CD14-positive monocyte (primary cell): ENCODE measurements at regions not wholly inside any gene's neighbourhood (a gene's known extent, or its start where the extent isn't known, plus 50 kb on each side); places are given as distances from the start of the nearest gene placed in this dataset.
A peak's percentile ranks its signal among the peaks of the same experiment; 100 is the strongest.

ENCODE experiments used
- DNase-seq, 3 donors: peaks; one replicate each; pipeline ENCODE4 v3.0.0-alpha.2; 2011 to 2022
- H2AFZ ChIP-seq: 2 replicates; pipeline ENCODE4 v1.6.0; 2012; ENCODE audit warnings: mild to moderate bottlenecking, low read depth, low read length, inconsistent platforms; ENCODE audit not compliant: insufficient read depth, poor library complexity, severe bottlenecking
- H3K27ac ChIP-seq, 2 donors: 1 replicate in 1 of 2; 2 replicates in 1 of 2; pipeline ENCODE4 v1.5.1; 2012 to 2013; ENCODE audit warnings: low read length in 2 of 2, control low read depth in 1 of 2, inconsistent platforms in 1 of 2, low read depth in 1 of 2, mild to moderate bottlenecking in 1 of 2
- H3K27me3 ChIP-seq, 2 donors: one replicate each; pipeline versions ENCODE4 v1.6.0 to v1.6.1; 2011 to 2013; ENCODE audit warnings: low read length in 2 of 2; ENCODE audit not compliant: control insufficient read depth in 2 of 2, insufficient read depth in 2 of 2
- H3K36me3 ChIP-seq, 2 donors: replicated peaks in 1 of 2; 1 replicate in 1 of 2; 2 replicates in 1 of 2; pipeline versions ENCODE4 v1.5.1 to v1.6.1; 2012 to 2013; ENCODE audit warnings: low read length in 2 of 2, control low read depth in 1 of 2, inconsistent platforms in 1 of 2, mild to moderate bottlenecking in 1 of 2; ENCODE audit not compliant: insufficient read depth in 2 of 2, control insufficient read depth in 1 of 2
- H3K4me1 ChIP-seq, 2 donors: 1 replicate in 1 of 2; 2 replicates in 1 of 2; pipeline versions ENCODE4 v1.5.1 to v1.6.1; 2012 to 2013; ENCODE audit warnings: low read length in 2 of 2, control low read depth in 1 of 2, inconsistent platforms in 1 of 2, mild to moderate bottlenecking in 1 of 2, moderate library complexity in 1 of 2; ENCODE audit not compliant: insufficient read depth in 2 of 2, control insufficient read depth in 1 of 2
- H3K4me2 ChIP-seq: replicated peaks from 2 replicates; pipeline ENCODE3; 2012; ENCODE audit warnings: low read length, moderate library complexity, mild to moderate bottlenecking; ENCODE audit not compliant: poor library complexity, severe bottlenecking; ENCODE audit errors: extremely low read depth
- H3K4me3 ChIP-seq, 3 experiments: fragments of 200-600 bp in 1 of 3; sonication (generic) in 1 of 3; replicated peaks in 1 of 3; 1 replicate in 2 of 3; 2 replicates in 1 of 3; pipeline ENCODE4 v1.5.1; 2011 to 2013; ENCODE audit warnings: low read length in 3 of 3, mild to moderate bottlenecking in 3 of 3, control low read depth in 2 of 3, low read depth in 2 of 3, inconsistent platforms in 1 of 3, moderate library complexity in 1 of 3
- H3K79me2 ChIP-seq: 2 replicates; pipeline ENCODE4 v1.6.0; 2012; ENCODE audit warnings: mild to moderate bottlenecking, control low read depth, inconsistent platforms, low read length, moderate library complexity; ENCODE audit not compliant: insufficient read depth
- H3K9ac ChIP-seq: 2 replicates; pipeline ENCODE4 v1.6.0; 2017; ENCODE audit warnings: low read length, mild to moderate bottlenecking; ENCODE audit not compliant: insufficient read depth, poor library complexity, severe bottlenecking
- H3K9me3 ChIP-seq, 2 donors: replicated peaks in 1 of 2; 1 replicate in 1 of 2; 2 replicates in 1 of 2; pipeline versions ENCODE4 v1.5.1 to v1.6.1; 2012 to 2013; ENCODE audit warnings: low read length in 2 of 2, control low read depth in 1 of 2; ENCODE audit not compliant: control insufficient read depth in 1 of 2, insufficient read depth in 1 of 2
- H4K20me1 ChIP-seq: 2 replicates; pipeline ENCODE4 v1.6.0; 2012; ENCODE audit warnings: mild to moderate bottlenecking, low read length, control low read depth, moderate library complexity; ENCODE audit not compliant: insufficient read depth
- H3K27ac Mint-ChIP-seq, 7 donors: one replicate each; pipeline ENCODE4 v1.8.0; 2020; ENCODE audit warnings: mild to moderate bottlenecking in 7 of 7, mixed read lengths in 7 of 7, moderate library complexity in 6 of 7, inconsistent platforms in 2 of 7
- H3K27me3 Mint-ChIP-seq, 3 donors: one replicate each; pipeline ENCODE4 v1.8.0; 2021 to 2022; ENCODE audit warnings: low read depth in 3 of 3, mild to moderate bottlenecking in 3 of 3, mixed read lengths in 3 of 3, moderate library complexity in 3 of 3, inconsistent platforms in 1 of 3
- H3K36me3 Mint-ChIP-seq, 2 donors: one replicate each; pipeline ENCODE4 v1.8.0; 2020; ENCODE audit warnings: mixed read lengths in 2 of 2, inconsistent platforms in 1 of 2, mild to moderate bottlenecking in 1 of 2
- H3K4me1 Mint-ChIP-seq: one replicate; pipeline ENCODE4 v1.8.0; 2020; ENCODE audit warnings: mild to moderate bottlenecking, mixed read lengths
- H3K4me3 Mint-ChIP-seq, 2 donors: one replicate each; pipeline ENCODE4 v1.8.0; 2020; ENCODE audit warnings: mild to moderate bottlenecking in 2 of 2, mixed read lengths in 2 of 2, moderate library complexity in 1 of 2
- H3K9me3 Mint-ChIP-seq, 7 donors: one replicate each; pipeline ENCODE4 v1.8.0; 2020 to 2022; ENCODE audit warnings: mixed read lengths in 7 of 7, mild to moderate bottlenecking in 6 of 7, moderate library complexity in 6 of 7, inconsistent platforms in 2 of 7
- WGBS: methylation state at CpG from one replicate; pipeline ENCODE4 v1.1.5; 2013; ENCODE audit warnings: missing lambda C conversion rate; ENCODE audit not compliant: insufficient coverage; 5-methylcytosine and 5-hydroxymethylcytosine counted together
- intact Hi-C, 2 donors: fragments of 100-400 bp; cut with micrococcal nuclease; formaldehyde crosslinking; loops; one replicate each; pipeline versions ENCODE4 v1.15.0 to v1.15.1; 2023
- TF ChIP-seq, protein P1 (sequence below): fragments of 200-600 bp; IDR thresholded peaks from one replicate; pipeline ENCODE4 v1.8.0; 2022; ENCODE audit warnings: antibody characterized with exemption, mild to moderate bottlenecking

DNA sequence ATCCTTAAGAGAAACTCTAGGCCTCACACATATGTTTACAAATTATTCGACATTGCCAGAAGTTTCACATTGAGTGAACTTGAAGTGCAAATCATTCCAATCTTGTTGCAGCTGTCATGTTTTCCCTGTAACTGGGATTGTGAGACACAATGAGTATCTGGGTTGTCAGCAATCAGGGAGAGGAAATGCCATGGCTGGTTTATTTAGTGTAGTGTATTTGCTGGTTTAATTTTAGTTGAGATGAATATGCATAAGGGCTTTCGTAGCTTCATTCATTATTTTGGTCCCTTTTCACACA, 54.2 kb upstream of the USP1 start:
- H3K27ac ChIP-seq, result no peak overlapping the region
- H4K20me1 ChIP-seq, result no peaks in the 10 kb centered on the region
- no peaks in the 10 kb centered on the region for H3K27me3 ChIP-seq
- no peaks in the 10 kb centered on the region for H3K4me1 ChIP-seq
- intact Hi-C loops, result no loop called here
- no peak overlapping the region for H3K4me2 ChIP-seq
- Mint-ChIP-seq H3K9me3 (peaks cover 0 to 3% (median 2%) of the 10 kb centered on the region in 7 donors), H3K27ac (no peak overlapping the region), H3K4me3 (no peak overlapping the region), H3K36me3 (no peaks in the 10 kb centered on the region), H3K27me3 (peaks cover 0 to 4% (median 3%) of the 10 kb centered on the region in 3 donors), H3K4me1 (no peaks in the 10 kb centered on the region)
- H2AFZ ChIP-seq, result no peak overlapping the region
- no CpG with 5 or more reads among the region's 2 CpGs for WGBS
- no peaks in the 10 kb centered on the region for H3K9me3 ChIP-seq
- TF ChIP-seq, protein P1, sequence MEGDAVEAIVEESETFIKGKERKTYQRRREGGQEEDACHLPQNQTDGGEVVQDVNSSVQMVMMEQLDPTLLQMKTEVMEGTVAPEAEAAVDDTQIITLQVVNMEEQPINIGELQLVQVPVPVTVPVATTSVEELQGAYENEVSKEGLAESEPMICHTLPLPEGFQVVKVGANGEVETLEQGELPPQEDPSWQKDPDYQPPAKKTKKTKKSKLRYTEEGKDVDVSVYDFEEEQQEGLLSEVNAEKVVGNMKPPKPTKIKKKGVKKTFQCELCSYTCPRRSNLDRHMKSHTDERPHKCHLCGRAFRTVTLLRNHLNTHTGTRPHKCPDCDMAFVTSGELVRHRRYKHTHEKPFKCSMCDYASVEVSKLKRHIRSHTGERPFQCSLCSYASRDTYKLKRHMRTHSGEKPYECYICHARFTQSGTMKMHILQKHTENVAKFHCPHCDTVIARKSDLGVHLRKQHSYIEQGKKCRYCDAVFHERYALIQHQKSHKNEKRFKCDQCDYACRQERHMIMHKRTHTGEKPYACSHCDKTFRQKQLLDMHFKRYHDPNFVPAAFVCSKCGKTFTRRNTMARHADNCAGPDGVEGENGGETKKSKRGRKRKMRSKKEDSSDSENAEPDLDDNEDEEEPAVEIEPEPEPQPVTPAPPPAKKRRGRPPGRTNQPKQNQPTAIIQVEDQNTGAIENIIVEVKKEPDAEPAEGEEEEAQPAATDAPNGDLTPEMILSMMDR, result no peak
- DNase-seq, result no peak
- no peak overlapping the region for H3K4me3 ChIP-seq
- H3K79me2 ChIP-seq, result no peaks in the 10 kb centered on the region
- no peak overlapping the region for H3K9ac ChIP-seq
- no peaks in the 10 kb centered on the region for H3K36me3 ChIP-seq

DNA sequence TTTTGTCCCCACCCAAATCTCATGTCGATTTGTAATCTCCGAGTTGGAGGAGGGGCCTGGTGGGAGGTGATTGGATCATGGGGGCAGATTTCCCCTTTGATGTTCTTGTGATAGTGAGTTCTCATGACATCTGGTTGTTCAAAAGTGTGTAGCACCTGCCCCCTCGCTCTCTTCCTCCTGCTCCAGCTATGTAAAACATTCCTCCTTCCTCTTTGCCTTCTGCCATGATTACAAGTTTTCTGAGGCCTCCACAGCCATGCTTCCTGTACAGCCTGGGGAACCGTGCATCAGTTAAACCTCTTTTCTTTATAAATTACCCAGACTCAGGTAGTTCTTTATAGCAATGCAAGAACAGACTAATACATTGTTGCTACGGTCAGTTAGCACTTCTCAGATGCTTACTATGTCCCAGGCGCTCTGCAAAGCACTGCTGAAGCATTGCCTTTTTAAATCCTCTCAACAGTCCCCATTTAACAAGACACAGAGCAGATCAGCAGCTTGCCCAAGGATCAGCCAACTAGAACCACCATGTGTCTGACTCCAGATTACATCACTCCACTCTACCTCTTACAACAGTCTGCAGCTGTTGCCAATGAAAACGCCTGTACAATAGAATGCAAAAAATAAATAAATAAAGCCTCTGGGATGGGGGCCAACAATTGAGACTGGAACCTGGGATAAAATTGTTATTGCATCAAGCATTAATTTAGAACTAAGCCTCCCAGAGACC, 52.4 kb upstream of the USP1 start:
- H3K4me2 ChIP-seq, result no peak overlapping the region

More for the DNA sequence above, 52.4 kb upstream of the USP1 start:
- no peak overlapping the region for H3K4me3 Mint-ChIP-seq
- peak overlapping the region in 1 of 7 donors; percentile 13 for H3K27ac Mint-ChIP-seq
- peaks cover 0 to 3% (median 0%) of the 10 kb centered on the region in 7 donors for H3K9me3 Mint-ChIP-seq
- no peaks in the 10 kb centered on the region for H3K9me3 ChIP-seq
- DNase-seq, result no peak
- peaks cover 0 to 4% (median 4%) of the 10 kb centered on the region in 3 donors for H3K27me3 Mint-ChIP-seq
- H3K27ac ChIP-seq, result no peak overlapping the region
- H3K79me2 ChIP-seq, result no peaks in the 10 kb centered on the region
- H4K20me1 ChIP-seq, result no peaks in the 10 kb centered on the region
- H3K27me3 ChIP-seq, result no peaks in the 10 kb centered on the region
- 87% methylated on average over 4 of the region's 7 CpGs for WGBS
- no peaks in the 10 kb centered on the region for H3K36me3 Mint-ChIP-seq
- no peak overlapping the region for H3K9ac ChIP-seq
- no peaks in the 10 kb centered on the region for H3K36me3 ChIP-seq
- H2AFZ ChIP-seq, result no peak overlapping the region
- TF ChIP-seq, protein P1, result no peak
- intact Hi-C loops, result no loop called here
- H3K4me1 ChIP-seq, result no peaks in the 10 kb centered on the region
- H3K4me1 Mint-ChIP-seq, result no peaks in the 10 kb centered on the region
- no peak overlapping the region for H3K4me3 ChIP-seq
